Skin epidermis (tissue), 12 donors: ENCODE measurements at regions not wholly inside any gene's neighbourhood (a gene's known extent, or its start where the extent isn't known, plus 50 kb on each side); places are given as distances from the start of the nearest gene placed in this dataset.
"Not testable (repeated sequence)": the region's sequence is repeated elsewhere in the genome, so short reads cannot be mapped to it uniquely, and the experiment has no call there.

Experiments used
- H3K27ac ChIP-seq, 21 experiments: fragments of 200-600 bp; sonication (generic) in 11 of 21; one replicate each; pipeline ENCODE4 v1.5.0; 2020; ENCODE audit warnings: mild to moderate bottlenecking in 3 of 21, inconsistent platforms in 2 of 21, moderate library complexity in 2 of 21
- H3K4me3 ChIP-seq, 7 experiments: fragments of 200-600 bp; sonication (generic) in 2 of 7; one replicate each; pipeline ENCODE4 v1.5.0; 2020; ENCODE audit warnings: inconsistent platforms in 2 of 7, mild to moderate bottlenecking in 2 of 7, moderate library complexity in 1 of 7

- Histone ChIP-seq H3K4me3 (no peak overlapping the region), H3K27ac (no peak overlapping the region)
Measured at GRCh38 chr6:147441751-147442150, 66.7 kb upstream of the SAMD5 start.

- H3K27ac ChIP-seq = no peak overlapping the region
- H3K4me3 ChIP-seq = peak overlapping the region in 2 of 7 experiments; percentile 19 to 21
Measured at GRCh38 chr6:147447835-147448611, 60.5 kb upstream of the SAMD5 start.

GRCh38 chr6:147448775-147449174 is 59.7 kb upstream of the SAMD5 start:
- no peak overlapping the region for H3K27ac ChIP-seq
- no peak overlapping the region for H3K4me3 ChIP-seq

- H3K27ac ChIP-seq = no peak overlapping the region
- H3K4me3 ChIP-seq = no peak overlapping the region
Measured at GRCh38 chr6:147449405-147450161, 58.9 kb upstream of the SAMD5 start.

- no peak overlapping the region for H3K27ac ChIP-seq
Measured at GRCh38 chr6:147453361-147453760, 55.1 kb upstream of the SAMD5 start.

GRCh38 chr6:147454862-147455261 is 53.6 kb upstream of the SAMD5 start:
- H3K4me3 ChIP-seq, H3K27ac ChIP-seq: not testable (repeated sequence)

More at GRCh38 chr6:147453361-147453760, 55.1 kb upstream of the SAMD5 start:
- no peak overlapping the region for H3K4me3 ChIP-seq
